Lower lobe of right lung (tissue), 2 donors: ENCODE measurements at regions not wholly inside any gene's neighbourhood (a gene's known extent, or its start where the extent isn't known, plus 50 kb on each side); places are given as distances from the start of the nearest gene placed in this dataset.

ENCODE experiments used
- ATAC-seq, 2 donors: fragments of 200-7000 bp; cut with Tn5 transposase; one replicate each; pipeline ENCODE4 v1.9.1; 2020 to 2022; ENCODE audit warnings: mild to moderate bottlenecking in 2 of 2, moderate library complexity in 2 of 2
- DNase-seq: peaks from one replicate; pipeline ENCODE4 v3.0.0-alpha.2; 2020
- H3K27ac ChIP-seq: fragments of 200-600 bp; one replicate; pipeline ENCODE4 v1.8.0; 2022
- H3K27me3 ChIP-seq: fragments of 200-600 bp; one replicate; pipeline ENCODE4 v1.8.0; 2022; ENCODE audit warnings: low read depth
- H3K36me3 ChIP-seq: fragments of 200-600 bp; one replicate; pipeline ENCODE4 v1.8.0; 2022; ENCODE audit warnings: mild to moderate bottlenecking
- H3K4me1 ChIP-seq: fragments of 200-600 bp; one replicate; pipeline ENCODE4 v1.8.0; 2022
- H3K4me3 ChIP-seq: fragments of 200-600 bp; one replicate; pipeline ENCODE4 v1.8.0; 2022; ENCODE audit warnings: mild to moderate bottlenecking
- H3K9me3 ChIP-seq: fragments of 200-600 bp; one replicate; pipeline ENCODE4 v1.8.0; 2022
- intact Hi-C: fragments of 100-400 bp; cut with DNase I; formaldehyde crosslinking; loops from one replicate; pipeline ENCODE4 v1.11.0; 2022
- TF ChIP-seq, protein P1 (sequence below): fragments of 200-600 bp; IDR thresholded peaks from one replicate; pipeline ENCODE4 v1.8.0; 2022; ENCODE audit warnings: antibody characterized with exemption, mild to moderate bottlenecking
- donor health status: DM: no; HTN: yes; CAD: no; lungs with severe emphysema.

DNA sequence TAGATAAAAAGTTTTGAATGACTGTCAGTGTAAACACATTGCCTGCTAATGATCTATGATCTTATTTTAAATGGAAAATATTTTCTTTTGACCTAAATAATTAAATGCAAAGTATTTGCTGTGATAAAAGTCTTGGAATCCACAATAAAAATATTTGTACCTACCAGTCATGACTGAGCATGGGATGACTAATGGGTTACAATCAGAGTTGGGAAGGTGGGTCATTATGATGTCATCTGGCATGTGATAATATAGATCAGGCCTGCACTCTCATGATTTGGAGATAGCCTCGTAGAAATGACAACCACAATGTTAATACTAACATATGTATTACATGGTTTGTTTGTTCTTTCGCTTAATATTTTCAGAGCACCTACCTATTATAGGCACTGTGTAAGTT lies 848.8 kb upstream of the KLHL29 start:
- Histone ChIP-seq H3K27me3 (no peaks in the 10 kb centered on the region), H3K4me1 (no peaks in the 10 kb centered on the region), H3K4me3 (no peak overlapping the region), H3K36me3 (no peaks in the 10 kb centered on the region), H3K9me3 (no peaks in the 10 kb centered on the region), H3K27ac (no peak overlapping the region)
- TF ChIP-seq, protein P1, sequence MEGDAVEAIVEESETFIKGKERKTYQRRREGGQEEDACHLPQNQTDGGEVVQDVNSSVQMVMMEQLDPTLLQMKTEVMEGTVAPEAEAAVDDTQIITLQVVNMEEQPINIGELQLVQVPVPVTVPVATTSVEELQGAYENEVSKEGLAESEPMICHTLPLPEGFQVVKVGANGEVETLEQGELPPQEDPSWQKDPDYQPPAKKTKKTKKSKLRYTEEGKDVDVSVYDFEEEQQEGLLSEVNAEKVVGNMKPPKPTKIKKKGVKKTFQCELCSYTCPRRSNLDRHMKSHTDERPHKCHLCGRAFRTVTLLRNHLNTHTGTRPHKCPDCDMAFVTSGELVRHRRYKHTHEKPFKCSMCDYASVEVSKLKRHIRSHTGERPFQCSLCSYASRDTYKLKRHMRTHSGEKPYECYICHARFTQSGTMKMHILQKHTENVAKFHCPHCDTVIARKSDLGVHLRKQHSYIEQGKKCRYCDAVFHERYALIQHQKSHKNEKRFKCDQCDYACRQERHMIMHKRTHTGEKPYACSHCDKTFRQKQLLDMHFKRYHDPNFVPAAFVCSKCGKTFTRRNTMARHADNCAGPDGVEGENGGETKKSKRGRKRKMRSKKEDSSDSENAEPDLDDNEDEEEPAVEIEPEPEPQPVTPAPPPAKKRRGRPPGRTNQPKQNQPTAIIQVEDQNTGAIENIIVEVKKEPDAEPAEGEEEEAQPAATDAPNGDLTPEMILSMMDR = no peak
- intact Hi-C loops = no loop called here
- DNase-seq = no peak
- no peak for ATAC-seq

DNA sequence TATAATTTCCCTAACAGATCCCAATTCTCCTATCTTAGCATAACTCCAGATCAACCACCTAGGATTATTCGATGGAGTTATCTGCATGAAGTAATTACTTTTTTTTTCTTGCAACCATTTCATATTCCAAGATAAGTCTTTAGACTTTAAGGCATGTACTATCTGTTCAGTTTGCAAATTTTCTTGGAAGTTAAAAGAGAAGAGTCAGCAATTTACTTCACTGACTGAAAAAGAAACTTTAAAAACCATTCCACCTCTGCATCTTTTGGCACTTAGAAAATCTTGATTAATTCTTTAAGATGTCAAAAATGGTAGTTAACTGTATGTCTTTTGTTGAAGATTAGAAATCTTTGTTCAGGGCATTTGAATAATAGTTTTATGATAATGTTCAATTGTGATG lies 830.5 kb upstream of the KLHL29 start:
- intact Hi-C loops = no loop called here
- no peaks in the 10 kb centered on the region for H3K9me3 ChIP-seq
- no peak overlapping the region for H3K27ac ChIP-seq
- H3K36me3 ChIP-seq = no peaks in the 10 kb centered on the region
- no peaks in the 10 kb centered on the region for H3K4me1 ChIP-seq
- DNase-seq (no peak), ATAC-seq (no peak)
- H3K4me3 ChIP-seq = no peak overlapping the region
- TF ChIP-seq, protein P1 = no peak
- H3K27me3 ChIP-seq = no peaks in the 10 kb centered on the region

DNA sequence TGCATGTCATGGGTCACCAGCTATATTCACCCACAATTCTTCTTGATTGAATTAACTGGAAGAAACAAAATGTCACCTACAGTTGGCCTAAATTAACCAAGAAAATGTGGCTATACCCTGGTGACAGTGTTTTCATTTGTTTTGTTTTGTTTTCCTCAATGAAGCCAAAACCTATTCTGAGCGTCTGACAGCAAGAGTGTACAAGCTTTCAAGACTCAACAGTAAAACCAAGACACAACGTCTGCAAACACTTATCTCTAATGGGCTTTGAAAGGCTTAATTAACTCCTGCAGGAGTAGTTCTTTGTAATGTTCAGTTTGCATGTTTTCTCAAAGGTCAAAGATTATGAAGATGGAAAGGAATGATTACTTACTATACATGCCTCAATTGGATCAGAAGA lies 827.6 kb upstream of the KLHL29 start:
- H3K4me3 ChIP-seq = no peak overlapping the region
- H3K27ac ChIP-seq = no peak overlapping the region
- TF ChIP-seq, protein P1 = no peak
- DNase-seq (no peak), ATAC-seq (no peak)
- H3K9me3 ChIP-seq = no peaks in the 10 kb centered on the region
- H3K27me3 ChIP-seq = no peaks in the 10 kb centered on the region
- no peaks in the 10 kb centered on the region for H3K36me3 ChIP-seq
- intact Hi-C loops = no loop called here
- no peaks in the 10 kb centered on the region for H3K4me1 ChIP-seq

DNA sequence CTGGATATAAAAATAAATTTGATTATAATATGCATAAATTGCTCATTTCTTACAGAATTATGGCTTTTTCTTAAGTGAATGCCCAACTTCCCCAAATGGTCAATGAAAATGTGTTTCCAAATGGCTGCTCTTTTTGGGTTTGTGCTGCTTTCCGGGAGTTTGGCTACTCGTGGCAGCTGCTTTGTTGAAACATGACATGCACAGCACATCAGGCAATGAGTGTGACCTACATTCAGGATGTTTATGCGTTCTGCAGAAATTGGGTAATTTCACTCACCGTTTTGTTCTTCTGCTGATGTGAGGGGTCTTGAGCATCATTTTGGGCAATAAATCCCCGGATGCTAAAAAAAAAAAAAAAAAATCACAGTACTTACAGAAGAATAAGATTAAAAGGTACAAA lies 825.0 kb upstream of the KLHL29 start:
- Histone ChIP-seq H3K9me3 (no peaks in the 10 kb centered on the region), H3K4me3 (no peak overlapping the region), H3K36me3 (no peaks in the 10 kb centered on the region), H3K27ac (no peak overlapping the region), H3K27me3 (no peaks in the 10 kb centered on the region), H3K4me1 (no peaks in the 10 kb centered on the region)
- no peak for DNase-seq
- ATAC-seq = no peak
- intact Hi-C loops = no loop called here
- TF ChIP-seq, protein P1 = no peak

DNA sequence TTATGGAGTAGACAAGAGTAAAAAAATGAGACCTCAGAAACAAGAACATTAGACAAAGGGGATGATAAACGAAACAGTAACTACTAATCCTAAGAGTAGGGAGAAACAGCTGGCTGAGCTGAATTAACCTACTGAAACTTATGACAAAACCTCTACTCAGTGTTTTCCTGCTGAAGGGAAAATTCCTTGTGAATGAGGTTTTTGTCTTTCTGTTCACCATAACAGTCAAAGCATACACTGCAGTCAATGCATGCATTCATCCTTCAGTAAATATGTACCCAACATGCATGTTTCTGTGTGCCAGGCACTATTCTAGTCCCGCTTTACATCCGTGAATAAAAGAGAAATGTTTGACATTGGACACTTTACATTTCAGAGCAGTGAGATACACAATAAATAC lies 805.6 kb upstream of the KLHL29 start:
- Histone ChIP-seq H3K36me3 (no peaks in the 10 kb centered on the region), H3K4me3 (no peak overlapping the region), H3K4me1 (no peaks in the 10 kb centered on the region), H3K27me3 (no peaks in the 10 kb centered on the region), H3K27ac (no peak overlapping the region), H3K9me3 (peaks cover 15% of the 10 kb centered on the region)
- TF ChIP-seq, protein P1 = no peak
- DNase-seq (no peak), ATAC-seq (no peak)
- intact Hi-C loops = no loop called here

DNA sequence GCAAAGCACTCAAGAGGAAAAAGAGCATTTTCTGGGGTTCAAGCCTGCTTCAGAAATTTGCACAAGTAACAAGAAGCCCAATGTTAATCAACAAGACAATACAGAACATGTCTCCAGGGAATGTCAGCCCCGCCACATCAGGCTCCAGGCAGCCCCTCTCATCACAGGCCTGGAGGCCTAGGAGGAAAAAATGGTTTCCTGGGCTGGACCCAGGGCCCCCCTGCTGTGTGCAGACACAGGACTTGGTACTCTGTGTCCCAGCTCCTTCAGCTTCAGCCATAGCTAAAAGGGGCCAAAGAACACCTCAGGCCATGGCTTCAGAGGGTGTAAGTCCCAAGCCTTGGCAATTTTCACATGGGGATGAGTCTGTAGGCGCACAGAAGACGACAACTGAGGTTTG lies 802.9 kb upstream of the KLHL29 start:
- no peak for DNase-seq
- Histone ChIP-seq H3K4me3 (no peak overlapping the region), H3K27ac (no peak overlapping the region), H3K4me1 (no peaks in the 10 kb centered on the region), H3K27me3 (no peaks in the 10 kb centered on the region), H3K9me3 (peaks cover 15% of the 10 kb centered on the region), H3K36me3 (no peaks in the 10 kb centered on the region)
- intact Hi-C loops = no loop called here
- TF ChIP-seq, protein P1 = no peak
- ATAC-seq = no peak
